ENCODE measurements at regions not wholly inside any gene's neighbourhood (a gene's known extent, or its start where the extent isn't known, plus 50 kb on each side); places are given as distances from the start of the nearest gene placed in this dataset.

GRCh38 chr11:70758206-70758605, 359.9 kb downstream of the CTTN start (continued):
- TF ChIP-seq ZNF23 (CRISPR knock-in tag; IDR thresholded peaks at IDR 0.05) (no peak), WHSC1 (IDR thresholded peaks at IDR 0.05; ENCODE audit: low read length) (no peak), SMAD4 (CRISPR knock-in tag; conservative IDR thresholded peaks at IDR 0.05) (no peak)

GRCh38 chr11:70759846-70760245, 361.5 kb downstream of the CTTN start:
- H3K4me2 ChIP-seq (ENCODE audit: insufficient read depth, low read length), result no peak overlapping the region
- ChIA-PET POLR2A (no interaction called here), CTCF (ENCODE audit: low intra/inter-chr PET ratio) (no interaction called here)
- DNase-seq (ENCODE audit: extremely low read depth in 1 of 4, low spot score in 3 of 4) (no peak), FAIRE-seq (no peak), ATAC-seq (no peak)
- no peak for TF ChIP-seq DMBX1 (CRISPR knock-in tag; IDR thresholded peaks at IDR 0.05; ENCODE audit: borderline replicate concordance)
- TF ChIP-seq SLC30A9 (CRISPR knock-in tag; IDR thresholded peaks at IDR 0.05), result no peak
- no peaks in the 10 kb centered on the region for H3K79me2 ChIP-seq (ENCODE audit: control insufficient read depth, insufficient read depth, low read length)
- H2AFZ ChIP-seq (ENCODE audit: low read depth, low read length), result no peak overlapping the region
- H3K36me3 ChIP-seq (ENCODE audit: control insufficient read depth, insufficient read depth, low read length), result no peaks in the 10 kb centered on the region
- WGBS (ENCODE audit: insufficient coverage, low coverage, missing lambda C conversion rate), result 1% methylated on average over 8 of the region's 8 CpGs
- BruUV-seq (replicated peaks), result no TSS peak
- H3K9ac ChIP-seq (ENCODE audit: insufficient read depth in 1 of 2, low read depth in 2 of 2, low read length in 2 of 2), result no peak overlapping the region
- in situ Hi-C loops (cut with MboI), result no loop called here
- no peak overlapping the region for H3K27ac ChIP-seq (ENCODE audit: extremely low read depth, low read depth, low read length)
- peaks cover 4% of the 10 kb centered on the region; the same call in 1 of the 2 replicates for H4K20me1 ChIP-seq (replicated peaks; ENCODE audit: control insufficient read depth, insufficient read depth, low read length)
- no peak overlapping the region for H3K4me3 ChIP-seq
- H3K9me3 ChIP-seq (replicated peaks; ENCODE audit: control insufficient read depth, insufficient read depth, low read depth, low read length), result no peaks in the 10 kb centered on the region
- H3K9me1 ChIP-seq (ENCODE audit: control insufficient read depth, insufficient read depth, low read length), result no peaks in the 10 kb centered on the region
- H3K27me3 ChIP-seq (ENCODE audit: control insufficient read depth in 2 of 2, insufficient read depth in 2 of 2, low read length in 2 of 2), result peaks cover 0 to 26% of the 10 kb centered on the region in 2 experiments; a peak in 4 of 5 replicates
- peaks cover 0 to 9% of the 10 kb centered on the region in 2 experiments; a peak in 1 of 5 replicates for H3K4me1 ChIP-seq (replicated peaks in 1 of 2; ENCODE audit: control insufficient read depth in 2 of 2, insufficient read depth in 2 of 2, low read length in 2 of 2)
- intact Hi-C loops (cut with micrococcal nuclease), result loop anchor here (5.0 kb wide), 1 partner anchor 293 kb away; no protein-coding TSS in a partner anchor

Data from K562 (cell line).